ENCODE measurements at regions not wholly inside any gene's neighbourhood (a gene's known extent, or its start where the extent isn't known, plus 50 kb on each side); places are given as distances from the start of the nearest gene placed in this dataset.

GRCh38 chr10:21167288-21168010, 270.3 kb upstream of the NEBL start:
- Mint-ChIP-seq H3K27ac (ENCODE audit: unreplicated experiment) (no peak overlapping the region), H3K27me3 (ENCODE audit: low read depth) (peaks cover 1% of the 10 kb centered on the region), H3K9me3 (ENCODE audit: low read depth) (peaks cover 1% of the 10 kb centered on the region), H3K4me1 (ENCODE audit: low read depth) (no peaks in the 10 kb centered on the region), H3K4me3 (ENCODE audit: unreplicated experiment) (no peak overlapping the region), H3K36me3 (ENCODE audit: low read depth) (no peaks in the 10 kb centered on the region)
- DNase-seq (ENCODE audit: low spot score), result no peak
- TF ChIP-seq CTCF (IDR thresholded peaks at IDR 0.05), result no peak

- DNase-seq (ENCODE audit: low spot score), result no peak
- TF ChIP-seq CTCF (IDR thresholded peaks at IDR 0.05), result no peak
- no peak overlapping the region for H3K27ac Mint-ChIP-seq (ENCODE audit: unreplicated experiment)
- no peaks in the 10 kb centered on the region for H3K36me3 Mint-ChIP-seq (ENCODE audit: low read depth)
- H3K9me3 Mint-ChIP-seq (ENCODE audit: low read depth), result peaks cover 2% of the 10 kb centered on the region
- H3K27me3 Mint-ChIP-seq (ENCODE audit: low read depth), result peaks cover 1% of the 10 kb centered on the region
- H3K4me3 Mint-ChIP-seq (ENCODE audit: unreplicated experiment), result no peak overlapping the region
- no peaks in the 10 kb centered on the region for H3K4me1 Mint-ChIP-seq (ENCODE audit: low read depth)
Measured at GRCh38 chr10:21166557-21167287, 269.6 kb upstream of the NEBL start.

- H3K9me3 Mint-ChIP-seq (ENCODE audit: low read depth), result peaks cover 2% of the 10 kb centered on the region
- DNase-seq (ENCODE audit: low spot score), result no peak
- H3K27ac Mint-ChIP-seq (ENCODE audit: unreplicated experiment), result no peak overlapping the region
- no peaks in the 10 kb centered on the region for H3K36me3 Mint-ChIP-seq (ENCODE audit: low read depth)
- TF ChIP-seq CTCF (IDR thresholded peaks at IDR 0.05), result no peak
- peaks cover 1% of the 10 kb centered on the region for H3K27me3 Mint-ChIP-seq (ENCODE audit: low read depth)
- H3K4me3 Mint-ChIP-seq (ENCODE audit: unreplicated experiment), result no peak overlapping the region
- H3K4me1 Mint-ChIP-seq (ENCODE audit: low read depth), result no peaks in the 10 kb centered on the region
Measured at GRCh38 chr10:21165489-21165888, 268.4 kb upstream of the NEBL start.

GRCh38 chr10:21164687-21165086, 267.6 kb upstream of the NEBL start:
- Mint-ChIP-seq H3K36me3 (ENCODE audit: low read depth) (no peaks in the 10 kb centered on the region), H3K27ac (ENCODE audit: unreplicated experiment) (no peak overlapping the region), H3K4me3 (ENCODE audit: unreplicated experiment) (no peak overlapping the region), H3K4me1 (ENCODE audit: low read depth) (no peaks in the 10 kb centered on the region), H3K27me3 (ENCODE audit: low read depth) (peaks cover 4% of the 10 kb centered on the region), H3K9me3 (ENCODE audit: low read depth) (peaks cover 2% of the 10 kb centered on the region)
- no peak for TF ChIP-seq CTCF (IDR thresholded peaks at IDR 0.05)
- DNase-seq (ENCODE audit: low spot score), result no peak

GRCh38 chr10:21162948-21163347, 265.8 kb upstream of the NEBL start:
- Mint-ChIP-seq H3K27me3 (ENCODE audit: low read depth) (peaks cover 17% of the 10 kb centered on the region), H3K4me1 (ENCODE audit: low read depth) (no peaks in the 10 kb centered on the region), H3K27ac (ENCODE audit: unreplicated experiment) (no peak overlapping the region), H3K4me3 (ENCODE audit: unreplicated experiment) (no peak overlapping the region), H3K36me3 (ENCODE audit: low read depth) (no peaks in the 10 kb centered on the region), H3K9me3 (ENCODE audit: low read depth) (peaks cover 2% of the 10 kb centered on the region)
- no peak for DNase-seq (ENCODE audit: low spot score)
- no peak for TF ChIP-seq CTCF (IDR thresholded peaks at IDR 0.05)
